Spleen (tissue), 7 donors: ENCODE measurements at regions not wholly inside any gene's neighbourhood (a gene's known extent, or its start where the extent isn't known, plus 50 kb on each side); places are given as distances from the start of the nearest gene placed in this dataset.

Experiments used
- POLR2AphosphoS5 ChIP-seq, 3 donors: sonication (generic); formaldehyde crosslinking; IDR thresholded peaks; one replicate each; pipeline ENCODE4 v1.5.1; 2017; ENCODE audit warnings: antibody characterized with exemption in 3 of 3
- TF ChIP-seq, protein P1 (sequence below), 11 experiments: fragments of 200-600 bp in 7 of 11; fragments of 450-650 bp in 4 of 11; sonication (generic) in 4 of 11; IDR thresholded peaks in 8 of 11; conservative IDR thresholded peaks in 3 of 11; 1 replicate in 7 of 11; 2 replicates in 4 of 11; pipeline versions ENCODE4 v1.4.0 to v1.8.0; 2016 to 2021; ENCODE audit warnings: antibody characterized with exemption in 11 of 11, inconsistent platforms in 4 of 11, mild to moderate bottlenecking in 1 of 11
- donor health status: DM: no; HTN: no; CAD: no; lungs with moderate emphysema.
- donor health status: DM: no; HTN: no; CAD: no.
- donor health status: DM: no; HTN: no; CAD: no.

DNA sequence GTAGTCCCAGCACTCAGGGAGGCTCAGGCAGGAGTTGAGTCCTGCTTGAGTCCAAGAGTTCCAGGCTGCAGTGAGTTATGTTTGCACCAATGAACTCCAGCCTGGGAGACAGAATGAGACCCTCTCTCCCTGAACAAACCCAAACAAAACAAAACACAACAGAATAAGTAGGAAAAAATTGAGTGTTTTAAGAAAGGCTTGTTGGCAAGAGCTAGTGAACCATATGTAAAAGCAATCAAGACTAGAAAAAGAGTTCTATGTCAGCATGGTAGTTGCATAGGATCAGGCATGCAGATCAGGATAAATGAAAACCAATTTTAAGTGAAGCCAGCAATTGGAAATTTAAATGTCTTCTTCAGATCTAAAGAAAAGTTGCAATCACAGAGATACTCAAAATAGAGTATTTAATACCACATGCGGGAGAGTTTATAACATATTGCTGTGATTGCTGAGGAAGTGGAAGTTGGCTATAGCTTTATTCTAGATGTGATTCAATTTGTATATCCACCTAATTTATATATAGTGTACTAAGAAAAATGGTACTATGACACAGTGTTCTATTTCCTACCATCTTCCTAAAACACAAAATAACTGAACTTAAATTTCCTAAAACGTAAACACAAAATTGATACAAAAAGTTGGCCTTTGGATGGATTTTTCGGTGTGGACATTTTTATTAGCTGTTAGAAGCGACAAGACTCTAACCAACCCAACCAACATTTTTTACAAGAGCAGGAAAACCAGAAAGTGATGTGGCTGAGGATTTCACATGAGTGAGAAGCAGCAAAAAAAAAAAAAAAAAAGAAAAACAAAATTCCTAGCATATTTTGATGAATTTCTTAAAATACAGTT is 101.9 kb upstream of the ROBO1 start:
- TF ChIP-seq, protein P1, sequence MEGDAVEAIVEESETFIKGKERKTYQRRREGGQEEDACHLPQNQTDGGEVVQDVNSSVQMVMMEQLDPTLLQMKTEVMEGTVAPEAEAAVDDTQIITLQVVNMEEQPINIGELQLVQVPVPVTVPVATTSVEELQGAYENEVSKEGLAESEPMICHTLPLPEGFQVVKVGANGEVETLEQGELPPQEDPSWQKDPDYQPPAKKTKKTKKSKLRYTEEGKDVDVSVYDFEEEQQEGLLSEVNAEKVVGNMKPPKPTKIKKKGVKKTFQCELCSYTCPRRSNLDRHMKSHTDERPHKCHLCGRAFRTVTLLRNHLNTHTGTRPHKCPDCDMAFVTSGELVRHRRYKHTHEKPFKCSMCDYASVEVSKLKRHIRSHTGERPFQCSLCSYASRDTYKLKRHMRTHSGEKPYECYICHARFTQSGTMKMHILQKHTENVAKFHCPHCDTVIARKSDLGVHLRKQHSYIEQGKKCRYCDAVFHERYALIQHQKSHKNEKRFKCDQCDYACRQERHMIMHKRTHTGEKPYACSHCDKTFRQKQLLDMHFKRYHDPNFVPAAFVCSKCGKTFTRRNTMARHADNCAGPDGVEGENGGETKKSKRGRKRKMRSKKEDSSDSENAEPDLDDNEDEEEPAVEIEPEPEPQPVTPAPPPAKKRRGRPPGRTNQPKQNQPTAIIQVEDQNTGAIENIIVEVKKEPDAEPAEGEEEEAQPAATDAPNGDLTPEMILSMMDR (IDR thresholded peaks at IDR 0.05 in 8 of 11, conservative IDR thresholded peaks at IDR 0.05 in 3 of 11): no peak
- no peak for TF ChIP-seq POLR2AphosphoS5 (IDR thresholded peaks at IDR 0.05)
